DND-41 (cell line): ENCODE measurements at regions not wholly inside any gene's neighbourhood (a gene's known extent, or its start where the extent isn't known, plus 50 kb on each side); places are given as distances from the start of the nearest gene placed in this dataset.

ENCODE experiments used
- EZH2 ChIP-seq: IDR thresholded peaks from 3 replicates; pipeline ENCODE4 v1.6.1; 2012; ENCODE audit warnings: borderline replicate concordance, low read depth, mild to moderate bottlenecking, moderate library complexity, low read length, inconsistent platforms; ENCODE audit not compliant: severe bottlenecking
- TF ChIP-seq, protein P1 (sequence below): IDR thresholded peaks from 2 replicates; pipeline ENCODE4 v1.5.1; 2012; ENCODE audit warnings: borderline replicate concordance, low read length, moderate library complexity, mild to moderate bottlenecking; ENCODE audit not compliant: poor library complexity, severe bottlenecking; ENCODE audit errors: extremely low read depth

DNA sequence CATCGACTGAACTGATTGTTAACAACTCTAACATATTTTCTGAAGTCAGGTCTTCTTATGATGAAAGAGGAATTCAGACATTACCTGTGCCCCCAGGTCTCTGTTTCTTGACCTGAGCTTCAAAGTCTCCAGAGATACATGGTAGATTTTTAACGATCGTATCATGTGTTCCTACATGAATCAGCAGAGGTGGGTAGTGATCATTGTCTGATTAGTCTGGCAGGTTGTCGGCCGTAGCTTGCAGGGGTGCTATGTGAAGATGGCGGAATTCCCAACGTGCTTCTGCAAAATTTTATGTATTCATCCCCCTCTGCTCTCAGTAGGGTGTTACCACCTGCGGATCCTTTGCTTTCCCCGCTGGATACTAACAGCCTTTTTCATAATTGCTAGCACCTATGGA is 581.9 kb downstream of the GATA3 start:
- TF ChIP-seq, protein P1, sequence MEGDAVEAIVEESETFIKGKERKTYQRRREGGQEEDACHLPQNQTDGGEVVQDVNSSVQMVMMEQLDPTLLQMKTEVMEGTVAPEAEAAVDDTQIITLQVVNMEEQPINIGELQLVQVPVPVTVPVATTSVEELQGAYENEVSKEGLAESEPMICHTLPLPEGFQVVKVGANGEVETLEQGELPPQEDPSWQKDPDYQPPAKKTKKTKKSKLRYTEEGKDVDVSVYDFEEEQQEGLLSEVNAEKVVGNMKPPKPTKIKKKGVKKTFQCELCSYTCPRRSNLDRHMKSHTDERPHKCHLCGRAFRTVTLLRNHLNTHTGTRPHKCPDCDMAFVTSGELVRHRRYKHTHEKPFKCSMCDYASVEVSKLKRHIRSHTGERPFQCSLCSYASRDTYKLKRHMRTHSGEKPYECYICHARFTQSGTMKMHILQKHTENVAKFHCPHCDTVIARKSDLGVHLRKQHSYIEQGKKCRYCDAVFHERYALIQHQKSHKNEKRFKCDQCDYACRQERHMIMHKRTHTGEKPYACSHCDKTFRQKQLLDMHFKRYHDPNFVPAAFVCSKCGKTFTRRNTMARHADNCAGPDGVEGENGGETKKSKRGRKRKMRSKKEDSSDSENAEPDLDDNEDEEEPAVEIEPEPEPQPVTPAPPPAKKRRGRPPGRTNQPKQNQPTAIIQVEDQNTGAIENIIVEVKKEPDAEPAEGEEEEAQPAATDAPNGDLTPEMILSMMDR, result no peak
- no peak for TF ChIP-seq EZH2
